ENCODE measurements at regions not wholly inside any gene's neighbourhood (a gene's known extent, or its start where the extent isn't known, plus 50 kb on each side); places are given as distances from the start of the nearest gene placed in this dataset.

DNA sequence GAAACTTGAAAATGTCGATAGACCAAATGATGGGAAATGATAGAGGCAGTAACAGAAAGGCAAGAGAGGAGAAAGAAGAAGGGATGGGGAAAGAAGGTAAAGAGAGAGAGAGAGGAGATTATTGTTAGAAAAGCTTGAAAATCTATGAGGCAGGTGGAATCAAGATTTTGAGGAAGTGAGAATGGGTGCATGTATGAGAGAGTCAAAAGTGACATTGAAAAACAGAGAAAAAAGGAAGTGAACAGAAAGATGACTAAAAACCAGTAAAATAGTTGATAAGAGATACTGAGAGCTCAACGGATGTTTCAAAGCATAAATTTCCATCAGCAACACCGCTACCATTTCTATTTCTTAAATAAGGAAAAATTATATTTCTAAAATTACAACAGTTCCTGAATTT lies 327.4 kb upstream of the CWC22 start:
- FAIRE-seq (no peak), DNase-seq (ENCODE audit: insufficient read length) (no peak)

DNA sequence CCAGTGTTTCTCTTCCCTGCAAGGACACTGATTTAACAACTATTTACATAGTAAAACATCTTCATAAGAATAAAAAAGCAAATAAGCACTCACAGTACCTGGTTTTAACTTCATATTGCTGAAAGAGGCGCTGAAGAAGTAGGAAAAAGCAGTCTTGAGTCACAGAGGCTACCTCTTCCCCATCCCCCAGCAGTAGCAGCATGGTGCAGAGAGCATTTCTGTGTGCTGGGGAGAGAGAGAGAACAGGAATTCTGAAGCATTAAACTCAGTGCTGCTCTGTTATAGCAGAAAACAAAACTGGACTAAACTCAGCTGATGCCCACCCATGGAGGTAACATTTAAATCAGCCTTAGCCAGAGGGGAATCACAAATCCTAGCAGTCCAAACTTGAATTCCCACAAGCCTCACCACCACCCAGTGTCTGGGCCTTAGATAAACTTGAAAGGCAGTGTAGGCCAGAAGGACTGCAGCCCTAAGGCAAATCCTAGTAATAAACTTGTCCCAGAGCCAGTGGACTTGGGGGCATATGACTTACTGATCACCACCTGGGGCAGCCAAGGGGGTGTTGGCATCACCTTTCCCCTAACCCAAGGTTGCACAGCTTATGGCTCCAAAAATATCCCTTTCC lies 321.8 kb upstream of the CWC22 start:
- DNase-seq (ENCODE audit: insufficient read length) (no peak), FAIRE-seq (no peak)
- no peak for TF ChIP-seq TAF1 (IDR thresholded peaks at IDR 0.05; ENCODE audit: borderline replicate concordance, low read depth, low read length)
- TF ChIP-seq POLR2A (IDR thresholded peaks at IDR 0.05; ENCODE audit: low read depth, low read length) = no peak
- no peak for TF ChIP-seq POLR2AphosphoS5 (IDR thresholded peaks at IDR 0.05; ENCODE audit: low read depth, low read length)

More for the DNA sequence above, 327.4 kb upstream of the CWC22 start:
- TF ChIP-seq POLR2AphosphoS5 (IDR thresholded peaks at IDR 0.05; ENCODE audit: low read depth, low read length) = no peak
- no peak for TF ChIP-seq POLR2A (IDR thresholded peaks at IDR 0.05; ENCODE audit: low read depth, low read length)
- TF ChIP-seq TAF1 (IDR thresholded peaks at IDR 0.05; ENCODE audit: borderline replicate concordance, low read depth, low read length) = no peak

DNA sequence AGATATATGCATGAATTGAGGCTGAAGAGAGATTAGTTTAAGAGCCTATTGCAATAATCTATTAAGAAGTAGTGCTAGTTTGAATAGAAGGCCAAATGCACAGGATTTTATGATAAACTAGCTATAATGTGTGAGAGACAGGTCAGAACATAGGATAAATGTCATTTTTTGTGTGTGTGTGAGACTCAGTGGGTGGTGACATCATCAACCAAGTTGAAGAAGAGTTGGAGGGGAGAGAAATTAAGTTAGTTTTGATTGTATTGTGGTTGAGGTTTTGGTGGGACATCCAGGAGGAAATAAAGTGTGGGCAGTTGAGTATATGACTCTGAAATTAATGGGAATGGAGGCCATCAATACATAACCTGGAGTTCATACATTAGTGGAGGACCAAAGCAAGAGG lies 320.1 kb upstream of the CWC22 start:
- FAIRE-seq = no peak
- DNase-seq (ENCODE audit: insufficient read length) = no peak
- no peak for TF ChIP-seq TAF1 (IDR thresholded peaks at IDR 0.05; ENCODE audit: borderline replicate concordance, low read depth, low read length)
- no peak for TF ChIP-seq POLR2A (IDR thresholded peaks at IDR 0.05; ENCODE audit: low read depth, low read length)
- TF ChIP-seq POLR2AphosphoS5 (IDR thresholded peaks at IDR 0.05; ENCODE audit: low read depth, low read length) = no peak

DNA sequence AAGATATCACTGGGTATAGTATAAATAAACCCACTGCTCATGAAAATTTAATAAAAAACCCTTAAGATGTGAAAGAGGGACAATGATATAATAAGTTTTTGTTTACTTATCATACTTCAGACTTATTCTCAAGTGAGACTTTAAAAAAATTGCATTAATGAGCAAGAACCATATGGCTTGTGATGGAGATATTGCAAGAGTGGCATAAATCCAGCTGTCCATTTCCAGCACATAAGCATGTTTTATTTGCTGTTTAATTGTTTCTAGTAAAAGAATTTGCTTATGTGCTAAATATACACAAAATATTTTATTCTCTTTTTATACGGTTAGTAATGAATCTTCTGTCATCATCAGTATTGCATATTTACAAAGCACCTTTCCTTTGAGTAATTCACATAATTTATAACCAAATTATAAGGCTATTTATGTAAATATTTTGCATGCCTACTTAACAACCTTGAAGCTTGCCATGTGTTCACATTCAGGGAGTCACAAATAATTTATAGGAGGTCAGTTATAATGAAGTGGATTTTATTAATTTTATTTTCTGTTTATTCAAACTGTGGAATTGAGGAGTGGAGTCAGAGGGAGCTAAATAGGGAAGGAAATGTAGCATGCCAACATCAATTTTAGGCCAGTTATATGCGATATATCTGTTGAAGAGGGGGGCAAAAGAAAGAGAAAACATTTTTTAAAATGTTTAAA lies 318.5 kb upstream of the CWC22 start:
- no peak for DNase-seq (ENCODE audit: insufficient read length)
- no peak for FAIRE-seq
- TF ChIP-seq POLR2A (IDR thresholded peaks at IDR 0.05; ENCODE audit: low read depth, low read length) = no peak
- TF ChIP-seq TAF1 (IDR thresholded peaks at IDR 0.05; ENCODE audit: borderline replicate concordance, low read depth, low read length) = no peak
- TF ChIP-seq POLR2AphosphoS5 (IDR thresholded peaks at IDR 0.05; ENCODE audit: low read depth, low read length) = no peak

DNA sequence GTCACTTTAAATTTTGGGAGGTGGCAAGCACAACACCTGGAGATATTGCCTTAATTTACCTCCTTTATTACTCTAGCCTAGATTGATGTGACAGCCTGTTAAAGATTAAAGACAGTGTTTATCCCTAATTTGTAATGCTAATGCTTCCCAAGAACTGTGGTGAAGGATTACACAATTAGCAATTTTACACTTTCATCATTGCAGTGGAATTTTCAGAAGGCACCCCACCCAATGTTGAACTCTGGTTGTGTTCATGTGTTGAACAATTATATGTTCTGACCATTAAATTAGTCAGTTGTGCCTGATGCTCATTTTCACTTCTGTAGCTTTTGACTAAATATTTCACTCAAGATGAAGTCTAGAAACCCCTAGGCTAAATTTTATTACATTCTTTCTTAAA lies 317.1 kb upstream of the CWC22 start:
- no peak for DNase-seq (ENCODE audit: insufficient read length)
- TF ChIP-seq POLR2A (IDR thresholded peaks at IDR 0.05; ENCODE audit: low read depth, low read length) = no peak
- TF ChIP-seq POLR2AphosphoS5 (IDR thresholded peaks at IDR 0.05; ENCODE audit: low read depth, low read length) = no peak
- TF ChIP-seq TAF1 (IDR thresholded peaks at IDR 0.05; ENCODE audit: borderline replicate concordance, low read depth, low read length) = no peak
- no peak for FAIRE-seq

DNA sequence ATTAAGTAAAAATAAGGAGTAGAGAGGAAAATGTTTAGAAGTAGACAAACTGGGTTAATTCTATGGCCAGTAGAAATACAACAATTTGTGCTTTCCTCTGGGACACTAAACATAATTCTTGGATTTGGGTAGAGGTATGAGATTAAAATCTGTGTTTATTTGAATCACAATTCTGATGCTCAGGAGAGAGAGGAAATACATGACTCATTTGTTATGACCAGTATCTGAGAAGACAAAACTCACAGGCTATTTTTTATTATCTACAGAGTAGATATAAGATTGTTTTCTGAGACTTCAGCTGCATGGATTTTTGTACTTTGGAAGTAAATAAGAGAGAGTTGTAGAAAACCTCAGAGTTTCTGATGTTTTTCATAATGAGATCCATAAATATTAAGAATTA lies 315.7 kb upstream of the CWC22 start:
- TF ChIP-seq TAF1 (IDR thresholded peaks at IDR 0.05; ENCODE audit: borderline replicate concordance, low read depth, low read length) = no peak
- no peak for TF ChIP-seq POLR2AphosphoS5 (IDR thresholded peaks at IDR 0.05; ENCODE audit: low read depth, low read length)
- no peak for TF ChIP-seq POLR2A (IDR thresholded peaks at IDR 0.05; ENCODE audit: low read depth, low read length)
- DNase-seq (ENCODE audit: insufficient read length) (no peak), FAIRE-seq (no peak)

DNA sequence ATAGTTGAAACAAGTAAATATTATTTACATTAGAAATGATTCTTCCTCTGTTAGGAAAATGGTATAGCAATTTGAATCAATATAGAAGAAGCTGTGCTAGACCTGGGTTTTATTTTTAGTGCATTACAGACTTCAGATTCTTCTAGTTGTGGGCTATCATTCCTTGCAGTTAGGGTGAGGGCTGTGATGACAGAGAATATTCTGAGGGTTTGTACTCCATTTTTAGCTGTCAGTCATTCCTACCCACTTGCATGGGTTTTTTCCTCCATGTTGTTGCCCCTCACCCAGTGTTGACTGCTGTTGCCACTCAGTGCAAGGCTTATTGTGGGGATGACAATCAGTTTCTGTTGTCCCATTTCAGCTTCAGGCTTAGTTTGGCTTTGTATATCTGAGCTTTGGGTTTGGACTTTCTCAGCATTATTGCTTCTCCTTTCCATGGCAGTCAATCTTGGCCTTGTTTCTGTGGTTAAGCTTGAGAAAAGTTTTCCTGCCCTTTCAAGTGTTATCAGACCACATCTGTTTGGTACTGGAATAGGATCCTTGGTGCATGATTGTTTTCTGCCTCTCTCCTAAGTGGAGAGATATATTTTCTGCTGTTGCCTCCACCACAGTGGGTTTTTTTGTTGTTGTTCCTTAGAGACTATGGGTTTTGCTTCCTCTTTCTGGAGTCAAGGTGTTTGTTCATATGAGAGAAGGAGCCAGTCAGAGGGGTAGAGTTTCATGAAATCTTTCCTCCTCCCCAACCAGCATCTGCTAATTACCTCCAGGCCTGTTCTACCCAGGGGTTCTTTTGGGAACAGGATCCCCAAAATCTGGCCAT lies 312.7 kb upstream of the CWC22 start:
- no peak for FAIRE-seq
- no peak for DNase-seq (ENCODE audit: insufficient read length)
- TF ChIP-seq TAF1 (IDR thresholded peaks at IDR 0.05; ENCODE audit: borderline replicate concordance, low read depth, low read length) (no peak), POLR2A (IDR thresholded peaks at IDR 0.05; ENCODE audit: low read depth, low read length) (no peak), POLR2AphosphoS5 (IDR thresholded peaks at IDR 0.05; ENCODE audit: low read depth, low read length) (no peak)

DNA sequence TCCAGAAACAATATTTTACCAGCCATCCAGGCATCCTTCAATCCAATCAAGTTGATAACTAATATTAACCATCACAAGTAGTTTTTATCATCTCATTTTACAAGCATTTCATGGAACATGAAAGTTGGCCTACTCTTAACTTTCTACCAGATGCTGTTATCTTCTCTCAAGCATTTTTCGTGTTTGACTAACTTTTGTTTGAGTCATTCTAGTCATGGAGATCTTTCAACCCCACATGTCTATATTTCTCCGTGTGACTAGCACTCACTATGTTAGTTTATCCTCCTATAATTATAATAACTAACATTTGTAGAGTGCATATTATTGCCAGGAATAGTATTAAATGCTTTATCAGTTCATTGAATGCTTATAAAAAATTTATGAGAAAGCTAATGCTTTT lies 307.0 kb upstream of the CWC22 start:
- DNase-seq (ENCODE audit: insufficient read length) = no peak
- TF ChIP-seq POLR2A (IDR thresholded peaks at IDR 0.05; ENCODE audit: low read depth, low read length) = no peak
- TF ChIP-seq POLR2AphosphoS5 (IDR thresholded peaks at IDR 0.05; ENCODE audit: low read depth, low read length) = no peak
- TF ChIP-seq TAF1 (IDR thresholded peaks at IDR 0.05; ENCODE audit: borderline replicate concordance, low read depth, low read length) = no peak
- no peak for FAIRE-seq

DNA sequence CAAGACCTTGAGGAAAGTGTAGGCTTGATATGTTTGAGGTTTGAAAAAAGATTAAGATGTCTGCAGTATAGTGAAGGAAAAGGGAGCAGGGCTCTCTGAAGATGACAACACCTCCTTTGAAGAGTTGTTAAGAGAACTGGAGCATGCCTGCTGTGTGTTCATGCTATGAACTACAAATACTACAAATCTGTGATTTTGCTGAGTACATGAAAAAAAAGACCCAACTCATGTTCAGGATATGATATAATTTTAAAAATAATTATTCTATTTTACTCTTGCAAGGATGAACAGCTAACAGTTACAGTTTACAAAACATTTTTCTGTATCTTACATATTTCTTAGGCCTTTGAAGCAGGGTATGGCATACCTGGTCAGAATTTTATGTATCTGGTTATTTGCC lies 305.4 kb upstream of the CWC22 start:
- TF ChIP-seq POLR2A (IDR thresholded peaks at IDR 0.05; ENCODE audit: low read depth, low read length) (no peak), POLR2AphosphoS5 (IDR thresholded peaks at IDR 0.05; ENCODE audit: low read depth, low read length) (no peak), TAF1 (IDR thresholded peaks at IDR 0.05; ENCODE audit: borderline replicate concordance, low read depth, low read length) (no peak)
- FAIRE-seq = no peak
- DNase-seq (ENCODE audit: insufficient read length) = no peak

DNA sequence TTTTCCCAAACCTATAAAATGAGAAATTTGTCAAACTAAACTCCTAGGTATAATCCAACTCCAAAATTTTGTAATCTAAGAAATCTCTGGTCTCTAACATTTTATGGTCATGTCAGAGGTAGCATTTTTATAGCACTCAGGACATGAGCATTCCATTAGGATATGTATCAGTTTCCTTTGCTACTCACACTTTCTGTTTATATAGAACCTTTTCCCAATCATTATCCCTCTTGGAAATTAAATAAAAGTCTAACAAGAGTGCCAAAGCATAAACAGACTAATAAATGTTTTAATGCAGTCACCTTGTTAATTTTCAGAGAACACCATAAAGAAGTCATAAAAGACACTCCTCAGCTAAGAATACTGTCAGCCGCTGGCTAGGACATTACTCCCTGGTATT lies 300.0 kb upstream of the CWC22 start:
- no peak for DNase-seq (ENCODE audit: insufficient read length)
- no peak for FAIRE-seq
- TF ChIP-seq POLR2A (IDR thresholded peaks at IDR 0.05; ENCODE audit: low read depth, low read length) = no peak
- TF ChIP-seq POLR2AphosphoS5 (IDR thresholded peaks at IDR 0.05; ENCODE audit: low read depth, low read length) = no peak
- no peak for TF ChIP-seq TAF1 (IDR thresholded peaks at IDR 0.05; ENCODE audit: borderline replicate concordance, low read depth, low read length)

DNA sequence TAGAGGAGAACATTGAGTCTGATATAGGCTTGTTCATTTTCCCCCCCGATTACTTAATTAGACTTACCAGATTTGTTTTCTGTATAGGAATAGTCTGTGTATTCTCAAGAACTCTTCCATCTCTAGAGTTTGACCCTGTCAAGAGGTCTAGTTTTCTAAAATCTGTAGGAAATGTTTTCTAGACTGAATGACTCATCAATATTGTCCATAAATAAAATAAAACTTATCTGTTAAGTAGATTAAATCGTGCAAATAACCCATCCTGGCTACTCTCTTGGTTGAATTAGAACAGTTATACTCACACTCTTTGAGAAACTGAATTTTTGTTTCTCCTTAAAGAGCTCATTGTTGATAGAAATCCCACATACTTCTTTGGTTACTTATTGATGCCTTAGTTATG lies 299.2 kb upstream of the CWC22 start:
- FAIRE-seq = no peak
- TF ChIP-seq POLR2A (IDR thresholded peaks at IDR 0.05; ENCODE audit: low read depth, low read length) (no peak), POLR2AphosphoS5 (IDR thresholded peaks at IDR 0.05; ENCODE audit: low read depth, low read length) (no peak), TAF1 (IDR thresholded peaks at IDR 0.05; ENCODE audit: borderline replicate concordance, low read depth, low read length) (no peak)
- no peak for DNase-seq (ENCODE audit: insufficient read length)
